Suprapubic skin (tissue), 4 donors: ENCODE measurements at regions not wholly inside any gene's neighbourhood (a gene's known extent, or its start where the extent isn't known, plus 50 kb on each side); places are given as distances from the start of the nearest gene placed in this dataset.
"Not testable (repeated sequence)": the region's sequence is repeated elsewhere in the genome, so short reads cannot be mapped to it uniquely, and the experiment has no call there.

Experiments used
- EP300 ChIP-seq: sonication (generic); formaldehyde crosslinking; IDR thresholded peaks from one replicate; pipeline ENCODE4 v1.6.1; 2017; ENCODE audit warnings: antibody characterized with exemption
- POLR2A ChIP-seq, 2 donors: fragments of 450-650 bp; IDR thresholded peaks; one replicate each; pipeline ENCODE4 v1.6.1; 2017; ENCODE audit warnings: antibody characterized with exemption in 2 of 2, mild to moderate bottlenecking in 2 of 2, moderate library complexity in 2 of 2
- POLR2AphosphoS5 ChIP-seq, 3 donors: sonication (generic); formaldehyde crosslinking; IDR thresholded peaks; one replicate each; pipeline ENCODE4 v1.6.1; 2017; ENCODE audit warnings: antibody characterized with exemption in 3 of 3
- TF ChIP-seq, protein P1 (sequence below), 2 donors: fragments of 200-600 bp in 1 of 2; fragments of 450-650 bp in 1 of 2; sonication (generic) in 1 of 2; IDR thresholded peaks; one replicate each; pipeline ENCODE4 v1.5.1; 2016 to 2019; ENCODE audit warnings: antibody characterized with exemption in 2 of 2, mild to moderate bottlenecking in 1 of 2, moderate library complexity in 1 of 2

GRCh38 chr11:11201302-11201701, 151.7 kb downstream of the CSNK2A3 start:
- TF ChIP-seq, protein P1, sequence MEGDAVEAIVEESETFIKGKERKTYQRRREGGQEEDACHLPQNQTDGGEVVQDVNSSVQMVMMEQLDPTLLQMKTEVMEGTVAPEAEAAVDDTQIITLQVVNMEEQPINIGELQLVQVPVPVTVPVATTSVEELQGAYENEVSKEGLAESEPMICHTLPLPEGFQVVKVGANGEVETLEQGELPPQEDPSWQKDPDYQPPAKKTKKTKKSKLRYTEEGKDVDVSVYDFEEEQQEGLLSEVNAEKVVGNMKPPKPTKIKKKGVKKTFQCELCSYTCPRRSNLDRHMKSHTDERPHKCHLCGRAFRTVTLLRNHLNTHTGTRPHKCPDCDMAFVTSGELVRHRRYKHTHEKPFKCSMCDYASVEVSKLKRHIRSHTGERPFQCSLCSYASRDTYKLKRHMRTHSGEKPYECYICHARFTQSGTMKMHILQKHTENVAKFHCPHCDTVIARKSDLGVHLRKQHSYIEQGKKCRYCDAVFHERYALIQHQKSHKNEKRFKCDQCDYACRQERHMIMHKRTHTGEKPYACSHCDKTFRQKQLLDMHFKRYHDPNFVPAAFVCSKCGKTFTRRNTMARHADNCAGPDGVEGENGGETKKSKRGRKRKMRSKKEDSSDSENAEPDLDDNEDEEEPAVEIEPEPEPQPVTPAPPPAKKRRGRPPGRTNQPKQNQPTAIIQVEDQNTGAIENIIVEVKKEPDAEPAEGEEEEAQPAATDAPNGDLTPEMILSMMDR (IDR thresholded peaks at IDR 0.05), result not testable (repeated sequence)
- not testable (repeated sequence) for TF ChIP-seq POLR2AphosphoS5 (IDR thresholded peaks at IDR 0.05); POLR2A (IDR thresholded peaks at IDR 0.05); EP300
